ENCODE measurements at regions not wholly inside any gene's neighbourhood (a gene's known extent, or its start where the extent isn't known, plus 50 kb on each side); places are given as distances from the start of the nearest gene placed in this dataset.

DNA sequence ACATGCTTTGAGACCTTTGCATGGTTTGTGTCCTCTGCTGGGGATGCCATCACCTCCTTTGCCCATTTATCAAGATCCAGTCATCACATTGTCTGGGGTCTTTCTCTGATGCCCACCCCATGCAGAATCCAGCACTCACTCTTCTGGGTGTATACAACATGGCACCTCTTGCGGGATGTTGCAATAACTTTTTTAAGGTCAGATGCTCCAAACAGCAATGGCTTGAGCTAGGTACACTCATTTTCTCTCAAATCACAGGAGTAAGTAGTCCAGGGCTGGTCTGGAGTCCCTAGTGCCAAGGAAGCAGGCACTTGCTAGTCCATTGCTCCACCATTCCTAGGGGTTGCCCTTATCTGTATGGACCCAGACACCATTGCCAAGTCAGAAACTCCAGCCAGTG, 196.6 kb upstream of the KCNG1 start:
- Histone ChIP-seq H3F3A (replicated peaks; ENCODE audit: insufficient read depth) (no peaks in the 10 kb centered on the region), H3K9ac (no peak overlapping the region), H3K27me3 (ENCODE audit: insufficient read depth) (no peaks in the 10 kb centered on the region; the same call in 1 of the 2 replicates), H3K4me3 (ENCODE audit: low read depth in 2 of 2, low read length in 1 of 2) (no peak overlapping the region), H3K4me1 (ENCODE audit: control insufficient read depth in 1 of 2, insufficient read depth in 2 of 2, low read depth in 1 of 2, low read length in 1 of 2) (no peaks in the 10 kb centered on the region; a peak in 1 of 4 replicates), H3K4me2 (no peak overlapping the region), H3K27ac (ENCODE audit: low read depth in 2 of 2, low read length in 1 of 2) (no peak overlapping the region), H3K79me2 (ENCODE audit: insufficient read depth) (no peaks in the 10 kb centered on the region), H2AFZ (ENCODE audit: low read depth) (no peak overlapping the region), H3K9me2 (no peaks in the 10 kb centered on the region), H3K9me3 (no peaks in the 10 kb centered on the region; the same call in 1 of the 2 replicates), H3K36me3 (replicated peaks in 1 of 2; ENCODE audit: control insufficient read depth in 1 of 2, insufficient read depth in 2 of 2, low read length in 1 of 2) (no peaks in the 10 kb centered on the region), H4K20me1 (ENCODE audit: insufficient read depth) (no peaks in the 10 kb centered on the region)
- TF ChIP-seq GATA2 (CRISPR knock-in tag; IDR thresholded peaks at IDR 0.05) (no peak), YY1 (IDR thresholded peaks at IDR 0.05; ENCODE audit: low read depth) (no peak)
- ChIA-PET POLR2A (no interaction called here), CTCF (interaction anchor here (1.2 to 1.6 kb wide), 3 partner anchors 46 to 226 kb away, joined by 3 to 4 read pairs (median 3); no protein-coding TSS in a partner anchor)
- no peak for DNase-seq
- WGBS (ENCODE audit: low lambda C conversion rate) = 46% methylated on average over 1 of the region's 1 CpG

DNA sequence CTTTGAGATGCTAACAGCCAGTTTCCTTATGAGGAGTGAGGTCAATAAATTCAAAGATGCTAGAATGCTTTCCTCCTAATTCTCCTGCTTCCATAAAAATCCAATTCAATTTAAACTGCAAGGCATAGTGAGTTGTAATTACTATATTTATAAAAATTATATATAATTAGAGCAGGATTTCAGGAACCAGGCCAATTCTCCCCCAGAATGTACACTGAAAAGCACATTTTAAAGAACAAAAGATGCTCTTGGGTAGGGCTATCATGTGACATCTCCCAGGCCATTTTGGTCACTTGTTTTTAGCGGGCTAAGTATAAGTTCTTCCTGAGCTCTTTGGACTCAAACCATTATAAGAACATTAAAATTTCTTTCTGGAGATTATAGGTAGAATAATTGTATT, 195.7 kb upstream of the KCNG1 start:
- H2AFZ ChIP-seq (ENCODE audit: low read depth) = no peak overlapping the region
- no peaks in the 10 kb centered on the region; the same call in 1 of the 2 replicates for H3K27me3 ChIP-seq (ENCODE audit: insufficient read depth)
- H3K36me3 ChIP-seq (replicated peaks in 1 of 2; ENCODE audit: control insufficient read depth in 1 of 2, insufficient read depth in 2 of 2, low read length in 1 of 2) = no peaks in the 10 kb centered on the region
- no peaks in the 10 kb centered on the region; a peak in 1 of 4 replicates for H3K4me1 ChIP-seq (ENCODE audit: control insufficient read depth in 1 of 2, insufficient read depth in 2 of 2, low read depth in 1 of 2, low read length in 1 of 2)
- DNase-seq = no peak
- no peaks in the 10 kb centered on the region; the same call in 1 of the 2 replicates for H3K9me3 ChIP-seq
- H3F3A ChIP-seq (replicated peaks; ENCODE audit: insufficient read depth) = no peaks in the 10 kb centered on the region
- H3K9me2 ChIP-seq = no peaks in the 10 kb centered on the region
- TF ChIP-seq, protein P1, sequence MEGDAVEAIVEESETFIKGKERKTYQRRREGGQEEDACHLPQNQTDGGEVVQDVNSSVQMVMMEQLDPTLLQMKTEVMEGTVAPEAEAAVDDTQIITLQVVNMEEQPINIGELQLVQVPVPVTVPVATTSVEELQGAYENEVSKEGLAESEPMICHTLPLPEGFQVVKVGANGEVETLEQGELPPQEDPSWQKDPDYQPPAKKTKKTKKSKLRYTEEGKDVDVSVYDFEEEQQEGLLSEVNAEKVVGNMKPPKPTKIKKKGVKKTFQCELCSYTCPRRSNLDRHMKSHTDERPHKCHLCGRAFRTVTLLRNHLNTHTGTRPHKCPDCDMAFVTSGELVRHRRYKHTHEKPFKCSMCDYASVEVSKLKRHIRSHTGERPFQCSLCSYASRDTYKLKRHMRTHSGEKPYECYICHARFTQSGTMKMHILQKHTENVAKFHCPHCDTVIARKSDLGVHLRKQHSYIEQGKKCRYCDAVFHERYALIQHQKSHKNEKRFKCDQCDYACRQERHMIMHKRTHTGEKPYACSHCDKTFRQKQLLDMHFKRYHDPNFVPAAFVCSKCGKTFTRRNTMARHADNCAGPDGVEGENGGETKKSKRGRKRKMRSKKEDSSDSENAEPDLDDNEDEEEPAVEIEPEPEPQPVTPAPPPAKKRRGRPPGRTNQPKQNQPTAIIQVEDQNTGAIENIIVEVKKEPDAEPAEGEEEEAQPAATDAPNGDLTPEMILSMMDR (IDR thresholded peaks at IDR 0.05) = no peak
- TF ChIP-seq, protein P2, sequence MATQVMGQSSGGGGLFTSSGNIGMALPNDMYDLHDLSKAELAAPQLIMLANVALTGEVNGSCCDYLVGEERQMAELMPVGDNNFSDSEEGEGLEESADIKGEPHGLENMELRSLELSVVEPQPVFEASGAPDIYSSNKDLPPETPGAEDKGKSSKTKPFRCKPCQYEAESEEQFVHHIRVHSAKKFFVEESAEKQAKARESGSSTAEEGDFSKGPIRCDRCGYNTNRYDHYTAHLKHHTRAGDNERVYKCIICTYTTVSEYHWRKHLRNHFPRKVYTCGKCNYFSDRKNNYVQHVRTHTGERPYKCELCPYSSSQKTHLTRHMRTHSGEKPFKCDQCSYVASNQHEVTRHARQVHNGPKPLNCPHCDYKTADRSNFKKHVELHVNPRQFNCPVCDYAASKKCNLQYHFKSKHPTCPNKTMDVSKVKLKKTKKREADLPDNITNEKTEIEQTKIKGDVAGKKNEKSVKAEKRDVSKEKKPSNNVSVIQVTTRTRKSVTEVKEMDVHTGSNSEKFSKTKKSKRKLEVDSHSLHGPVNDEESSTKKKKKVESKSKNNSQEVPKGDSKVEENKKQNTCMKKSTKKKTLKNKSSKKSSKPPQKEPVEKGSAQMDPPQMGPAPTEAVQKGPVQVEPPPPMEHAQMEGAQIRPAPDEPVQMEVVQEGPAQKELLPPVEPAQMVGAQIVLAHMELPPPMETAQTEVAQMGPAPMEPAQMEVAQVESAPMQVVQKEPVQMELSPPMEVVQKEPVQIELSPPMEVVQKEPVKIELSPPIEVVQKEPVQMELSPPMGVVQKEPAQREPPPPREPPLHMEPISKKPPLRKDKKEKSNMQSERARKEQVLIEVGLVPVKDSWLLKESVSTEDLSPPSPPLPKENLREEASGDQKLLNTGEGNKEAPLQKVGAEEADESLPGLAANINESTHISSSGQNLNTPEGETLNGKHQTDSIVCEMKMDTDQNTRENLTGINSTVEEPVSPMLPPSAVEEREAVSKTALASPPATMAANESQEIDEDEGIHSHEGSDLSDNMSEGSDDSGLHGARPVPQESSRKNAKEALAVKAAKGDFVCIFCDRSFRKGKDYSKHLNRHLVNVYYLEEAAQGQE (IDR thresholded peaks at IDR 0.05; ENCODE audit: low read depth, low read length) = no peak
- TF ChIP-seq TEAD4 (IDR thresholded peaks at IDR 0.05; ENCODE audit: borderline replicate concordance, insufficient read depth) = no peak
- 42% methylated on average over 1 of the region's 1 CpG for WGBS (ENCODE audit: low lambda C conversion rate)
- no peak overlapping the region for H3K4me3 ChIP-seq (ENCODE audit: low read depth in 2 of 2, low read length in 1 of 2)
- ChIA-PET CTCF (interaction anchor here (1.2 to 1.6 kb wide), 3 partner anchors 47 to 225 kb away, joined by 3 to 4 read pairs (median 3); no protein-coding TSS in a partner anchor), POLR2A (no interaction called here)
- no peak overlapping the region for H3K4me2 ChIP-seq
- H3K79me2 ChIP-seq (ENCODE audit: insufficient read depth) = no peaks in the 10 kb centered on the region
- no peak overlapping the region for H3K27ac ChIP-seq (ENCODE audit: low read depth in 2 of 2, low read length in 1 of 2)
- H3K9ac ChIP-seq = no peak overlapping the region
- H4K20me1 ChIP-seq (ENCODE audit: insufficient read depth) = no peaks in the 10 kb centered on the region

All from SK-N-SH (cell line).